Testis (tissue), 2 donors: ENCODE measurements at regions not wholly inside any gene's neighbourhood (a gene's known extent, or its start where the extent isn't known, plus 50 kb on each side); places are given as distances from the start of the nearest gene placed in this dataset.

ENCODE experiments used
- CTCF ChIP-seq, 3 experiments: fragments of 450-650 bp in 2 of 3; fragments of 200-600 bp in 1 of 3; sonication (generic) in 1 of 3; IDR thresholded peaks; one replicate each; pipeline ENCODE4 v1.5.1; 2016 to 2019; ENCODE audit warnings: antibody characterized with exemption in 3 of 3, mild to moderate bottlenecking in 2 of 3, moderate library complexity in 1 of 3
- POLR2A ChIP-seq: fragments of 450-650 bp; IDR thresholded peaks from one replicate; pipeline ENCODE4 v1.6.1; 2017; ENCODE audit warnings: antibody characterized with exemption, mild to moderate bottlenecking, moderate library complexity

DNA sequence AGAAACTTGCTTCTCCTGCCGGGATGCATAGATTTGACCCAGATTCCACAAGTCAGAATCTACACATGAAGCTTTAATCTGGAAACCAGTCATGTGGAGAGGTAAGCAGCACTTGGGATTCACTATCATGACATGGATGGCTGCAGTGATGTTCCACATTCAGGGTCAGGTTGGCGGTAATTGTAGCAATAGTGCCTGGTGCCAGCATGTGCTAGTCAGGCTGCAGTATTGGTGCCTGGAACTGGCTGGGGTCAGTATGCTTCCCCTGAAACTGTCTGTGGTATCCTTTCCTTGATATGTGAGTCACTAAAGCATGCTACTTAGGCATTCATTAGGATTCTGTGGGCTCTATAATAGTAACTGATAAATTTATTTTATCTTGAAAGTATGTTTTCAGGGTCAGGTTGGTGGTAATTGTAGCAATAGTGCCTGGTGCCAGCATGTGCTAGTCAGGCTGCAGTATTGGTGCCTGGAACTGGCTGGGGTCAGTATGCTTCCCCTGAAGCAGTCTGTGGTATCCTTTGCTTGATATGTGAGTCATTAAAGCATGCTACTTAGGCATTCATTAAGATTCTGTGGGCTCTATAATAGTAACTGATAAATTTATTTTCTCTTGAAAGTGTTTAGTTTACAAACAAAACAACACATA lies 1439.2 kb downstream of the ZPLD1 start:
- TF ChIP-seq CTCF (IDR thresholded peaks at IDR 0.05), result no peak
- no peak for TF ChIP-seq POLR2A
